A673 (cell line): ENCODE measurements at regions not wholly inside any gene's neighbourhood (a gene's known extent, or its start where the extent isn't known, plus 50 kb on each side); places are given as distances from the start of the nearest gene placed in this dataset.

Experiments
- BruUV-seq: library from RNA; stranded (reverse); fragments of 400-500 nt; replicated peaks from 2 replicates; lab custom pipeline; 2021; lab: Mats Ljungman, UMichigan
- CTCF ChIA-PET: fragments of 300-600 bp; sonication (Branson Sonifier 250); formaldehyde crosslinking; loops from one replicate; lab custom pipeline; 2022; ENCODE audit warnings: antibody characterized with exemption; lab: Charles Lee
- POLR2A ChIA-PET: fragments of 300-600 bp; sonication (Branson Sonifier 250); formaldehyde crosslinking; loops from one replicate; lab custom pipeline; 2022; ENCODE audit warnings: antibody characterized with exemption; ENCODE audit not compliant: low non-redundant PET; lab: Charles Lee
- DNase-seq: peaks from one replicate; pipeline ENCODE4 v3.0.0-alpha.2; 2015; ENCODE audit warnings: low spot score
- H3K27ac ChIP-seq: fragments of 200-600 bp; sonication (generic); 2 replicates; pipeline ENCODE4 v1.5.1; 2016; ENCODE audit warnings: mixed run types, low read depth, mild to moderate bottlenecking, mixed read lengths, antibody characterized with exemption, low read length; ENCODE audit not compliant: poor library complexity, severe bottlenecking
- H3K27me3 ChIP-seq: fragments of 200-600 bp; sonication (generic); replicated peaks from 2 replicates; pipeline ENCODE4 v1.6.1; 2017; ENCODE audit warnings: mixed run types, low read depth, mild to moderate bottlenecking, mixed read lengths, antibody characterized with exemption, low read length; ENCODE audit not compliant: insufficient read depth, poor library complexity
- H3K36me3 ChIP-seq: fragments of 200-600 bp; sonication (generic); 2 replicates; pipeline ENCODE4 v1.6.1; 2016; ENCODE audit warnings: mixed run types, mild to moderate bottlenecking, mixed read lengths, antibody characterized with exemption, low read length; ENCODE audit not compliant: insufficient read depth, poor library complexity, severe bottlenecking
- H3K4me1 ChIP-seq: fragments of 200-600 bp; sonication (generic); 2 replicates; pipeline ENCODE4 v1.6.1; 2017; ENCODE audit warnings: mixed run types, mild to moderate bottlenecking, mixed read lengths, antibody characterized with exemption, low read length; ENCODE audit not compliant: insufficient read depth, poor library complexity, severe bottlenecking
- H3K4me3 ChIP-seq: fragments of 200-600 bp; sonication (generic); 2 replicates; pipeline ENCODE4 v1.5.1; 2016; ENCODE audit warnings: low read depth, mixed run types, mild to moderate bottlenecking, mixed read lengths, low read length; ENCODE audit not compliant: poor library complexity, severe bottlenecking
- H3K9me3 ChIP-seq: fragments of 200-600 bp; sonication (generic); 2 replicates; pipeline ENCODE4 v1.6.1; 2016; ENCODE audit warnings: mixed run types, low read depth, mild to moderate bottlenecking, mixed read lengths, antibody characterized with exemption, low read length; ENCODE audit not compliant: poor library complexity, severe bottlenecking
- EZH2 ChIP-seq: fragments of 200-600 bp; sonication (generic); IDR thresholded peaks from 2 replicates; pipeline ENCODE4 v1.6.1; 2017; ENCODE audit warnings: borderline replicate concordance, low read depth, mild to moderate bottlenecking, mixed read lengths, antibody characterized with exemption, low read length; ENCODE audit not compliant: poor library complexity, severe bottlenecking
- intact Hi-C: fragments of 100-400 bp; cut with micrococcal nuclease; formaldehyde crosslinking; loops from one replicate; pipeline ENCODE4 v1.10.0; 2022; ENCODE audit not compliant: unreplicated experiment
- TF ChIP-seq, protein P1 (sequence below): fragments of 300-800, 200-600 bp; sonication (generic); conservative IDR thresholded peaks from 2 replicates; pipeline ENCODE4 v1.5.1; 2017; ENCODE audit warnings: low read depth, mild to moderate bottlenecking, antibody characterized with exemption, low read length, moderate library complexity, mixed read lengths

DNA sequence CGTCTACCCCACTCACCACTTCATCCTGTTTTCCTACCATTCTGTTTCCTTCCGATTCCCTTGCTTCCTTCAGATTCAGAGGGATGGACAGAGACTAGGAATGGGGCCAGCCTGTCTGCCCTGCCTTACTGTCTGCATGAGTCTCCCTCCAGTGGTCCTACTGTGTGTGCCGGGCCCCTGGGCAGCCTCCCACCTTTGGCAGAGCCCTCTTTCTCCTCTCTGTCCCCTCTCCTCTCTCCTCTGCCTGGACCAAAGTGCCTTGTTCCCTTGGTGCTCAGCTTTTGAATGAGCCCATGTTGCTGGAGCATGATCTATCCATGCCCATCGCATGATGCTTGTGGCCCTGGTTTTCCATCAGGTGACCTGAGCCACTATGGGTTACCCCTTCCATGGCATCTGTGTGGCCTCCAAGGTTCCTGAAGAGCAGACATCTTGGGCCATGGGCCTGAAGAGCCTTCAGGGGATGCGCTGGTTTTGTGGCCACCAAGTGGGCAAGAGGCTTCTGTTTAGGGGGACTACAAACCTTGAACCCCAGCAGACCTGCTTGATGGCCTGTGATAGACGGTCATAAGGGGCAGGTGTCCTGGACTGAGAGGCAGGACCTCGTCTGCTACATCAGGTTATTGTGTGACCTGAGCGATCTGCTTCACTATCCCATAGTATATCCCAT is 54.2 kb upstream of the BCL11B start:
- intact Hi-C loops: no loop called here
- no peak for TF ChIP-seq EZH2
- TF ChIP-seq, protein P1, sequence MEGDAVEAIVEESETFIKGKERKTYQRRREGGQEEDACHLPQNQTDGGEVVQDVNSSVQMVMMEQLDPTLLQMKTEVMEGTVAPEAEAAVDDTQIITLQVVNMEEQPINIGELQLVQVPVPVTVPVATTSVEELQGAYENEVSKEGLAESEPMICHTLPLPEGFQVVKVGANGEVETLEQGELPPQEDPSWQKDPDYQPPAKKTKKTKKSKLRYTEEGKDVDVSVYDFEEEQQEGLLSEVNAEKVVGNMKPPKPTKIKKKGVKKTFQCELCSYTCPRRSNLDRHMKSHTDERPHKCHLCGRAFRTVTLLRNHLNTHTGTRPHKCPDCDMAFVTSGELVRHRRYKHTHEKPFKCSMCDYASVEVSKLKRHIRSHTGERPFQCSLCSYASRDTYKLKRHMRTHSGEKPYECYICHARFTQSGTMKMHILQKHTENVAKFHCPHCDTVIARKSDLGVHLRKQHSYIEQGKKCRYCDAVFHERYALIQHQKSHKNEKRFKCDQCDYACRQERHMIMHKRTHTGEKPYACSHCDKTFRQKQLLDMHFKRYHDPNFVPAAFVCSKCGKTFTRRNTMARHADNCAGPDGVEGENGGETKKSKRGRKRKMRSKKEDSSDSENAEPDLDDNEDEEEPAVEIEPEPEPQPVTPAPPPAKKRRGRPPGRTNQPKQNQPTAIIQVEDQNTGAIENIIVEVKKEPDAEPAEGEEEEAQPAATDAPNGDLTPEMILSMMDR: no peak
- no peak overlapping the region for H3K4me3 ChIP-seq
- DNase-seq: no peak
- H3K9me3 ChIP-seq: no peaks in the 10 kb centered on the region
- ChIA-PET POLR2A (no interaction called here), CTCF (no interaction called here)
- H3K27me3 ChIP-seq: no peaks in the 10 kb centered on the region
- no TSS peak for BruUV-seq
- no peaks in the 10 kb centered on the region for H3K36me3 ChIP-seq
- H3K4me1 ChIP-seq: no peaks in the 10 kb centered on the region
- no peak overlapping the region for H3K27ac ChIP-seq

DNA sequence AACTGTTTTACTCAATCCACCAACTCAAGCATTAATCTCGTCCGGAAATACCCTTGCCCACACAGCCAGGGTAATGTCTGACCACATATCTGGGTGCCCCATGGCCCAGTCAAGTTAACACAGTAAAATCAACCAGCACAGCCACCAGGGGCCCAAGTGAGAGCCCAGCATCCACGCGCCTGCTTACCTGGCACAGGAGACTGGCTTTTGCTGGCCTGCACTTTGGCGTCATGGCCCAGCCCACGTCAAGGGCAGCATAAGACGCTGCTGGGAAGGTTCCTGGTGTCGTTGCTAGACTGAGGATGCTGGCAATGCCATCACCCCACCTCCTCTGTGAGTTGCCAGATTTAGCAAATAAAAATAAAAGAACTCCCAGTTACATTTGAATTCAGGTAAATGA is 53.6 kb upstream of the BCL11B start:
- Histone ChIP-seq H3K4me1 (no peaks in the 10 kb centered on the region), H3K4me3 (no peak overlapping the region), H3K36me3 (no peaks in the 10 kb centered on the region), H3K27me3 (no peaks in the 10 kb centered on the region), H3K9me3 (no peaks in the 10 kb centered on the region), H3K27ac (no peak overlapping the region)
- BruUV-seq: no TSS peak
- intact Hi-C loops: no loop called here
- TF ChIP-seq, protein P1: no peak
- TF ChIP-seq EZH2: no peak
- POLR2A ChIA-PET: no interaction called here
- CTCF ChIA-PET: interaction anchor here (0.6 kb wide), 1 partner anchor 966 kb away, joined by 3 read pairs; no protein-coding TSS in a partner anchor
- no peak for DNase-seq

DNA sequence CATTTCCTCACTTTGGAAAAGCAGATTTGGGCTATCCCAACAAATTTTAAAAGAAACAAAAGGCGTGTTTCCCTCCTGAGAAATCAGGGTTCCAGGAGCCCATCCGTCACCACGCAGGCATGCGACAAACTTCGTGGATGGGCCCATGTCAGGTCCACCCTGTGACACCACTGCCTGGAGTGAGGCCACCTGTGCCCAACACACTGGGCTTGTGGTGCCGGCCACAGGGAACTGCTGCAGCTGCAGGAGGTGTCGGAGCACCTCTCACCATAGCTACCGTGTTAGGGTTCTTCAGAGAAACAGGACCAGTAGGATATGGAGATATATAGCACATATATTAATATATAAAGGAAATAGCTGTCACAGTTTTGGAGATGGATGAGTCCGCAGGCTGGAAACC is 53.0 kb upstream of the BCL11B start:
- Histone ChIP-seq H3K36me3 (no peaks in the 10 kb centered on the region), H3K27me3 (no peaks in the 10 kb centered on the region), H3K9me3 (no peaks in the 10 kb centered on the region), H3K4me1 (no peaks in the 10 kb centered on the region), H3K4me3 (no peak overlapping the region), H3K27ac (no peak overlapping the region)
- ChIA-PET CTCF (interaction anchor here (0.6 kb wide), 1 partner anchor 965 kb away, joined by 3 read pairs; no protein-coding TSS in a partner anchor), POLR2A (no interaction called here)
- intact Hi-C loops: no loop called here
- DNase-seq: no peak
- BruUV-seq: no TSS peak
- TF ChIP-seq EZH2: no peak
- TF ChIP-seq, protein P1: no peak
